Smooth muscle cell (in vitro differentiated cells): ENCODE measurements at regions not wholly inside any gene's neighbourhood (a gene's known extent, or its start where the extent isn't known, plus 50 kb on each side); places are given as distances from the start of the nearest gene placed in this dataset.

Source experiments
- DNase-seq: peaks from one replicate; lab custom pipeline; 2025; ENCODE audit not compliant: unreplicated experiment; lab: John Stamatoyannopoulos, UW
- H2AFZ ChIP-seq: fragments of 200-600 bp; sonication (generic); 2 replicates; pipeline ENCODE4 v1.6.0; 2016; ENCODE audit warnings: antibody characterized with exemption, low read depth, mild to moderate bottlenecking
- H3F3A ChIP-seq: fragments of 200-600 bp; sonication (generic); 2 replicates; pipeline ENCODE4 v1.6.0; 2017; ENCODE audit warnings: antibody characterized with exemption, low read depth
- H3K27ac ChIP-seq: fragments of 200-600 bp; sonication (generic); 2 replicates; pipeline ENCODE4 v1.5.1; 2016; ENCODE audit warnings: low read depth, mild to moderate bottlenecking
- H3K27me3 ChIP-seq: fragments of 200-600 bp; sonication (generic); 2 replicates; pipeline ENCODE4 v1.6.1; 2016; ENCODE audit warnings: low read depth, mild to moderate bottlenecking
- H3K36me3 ChIP-seq: fragments of 200-600 bp; sonication (generic); 2 replicates; pipeline ENCODE4 v1.5.1; 2016; ENCODE audit warnings: low read depth
- H3K4me1 ChIP-seq: fragments of 200-600 bp; sonication (generic); 2 replicates; pipeline ENCODE4 v1.5.1; 2016; ENCODE audit warnings: low read depth
- H3K4me2 ChIP-seq: fragments of 200-600 bp; sonication (generic); 2 replicates; pipeline ENCODE4 v1.6.0; 2016; ENCODE audit warnings: mild to moderate bottlenecking
- H3K4me3 ChIP-seq: fragments of 200-600 bp; sonication (generic); 2 replicates; pipeline ENCODE4 v1.5.1; 2016; ENCODE audit warnings: mild to moderate bottlenecking
- H3K79me2 ChIP-seq: fragments of 200-600 bp; sonication (generic); 2 replicates; pipeline ENCODE4 v1.6.0; 2016; ENCODE audit warnings: low read depth, mild to moderate bottlenecking
- H3K9ac ChIP-seq: fragments of 200-600 bp; sonication (generic); 2 replicates; pipeline ENCODE4 v1.6.0; 2016; ENCODE audit warnings: low read depth
- H3K9me3 ChIP-seq: fragments of 200-600 bp; sonication (generic); replicated peaks from 2 replicates; pipeline ENCODE4 v1.5.1; 2016; ENCODE audit warnings: low read depth
- H4K20me1 ChIP-seq: fragments of 200-600 bp; sonication (generic); 2 replicates; pipeline ENCODE4 v1.6.0; 2016; ENCODE audit warnings: low read depth
- WGBS: methylation state at CpG from one replicate; pipeline ENCODE4 v1.1.7; 2016; ENCODE audit warnings: low lambda C conversion rate; 5-methylcytosine and 5-hydroxymethylcytosine counted together
- TF ChIP-seq, protein P1 (sequence below): fragments of 200-600 bp; sonication (generic); IDR thresholded peaks from 2 replicates; pipeline ENCODE4 v1.5.1; 2017; ENCODE audit warnings: borderline replicate concordance, mild to moderate bottlenecking, antibody characterized with exemption; ENCODE audit not compliant: insufficient read depth, poor library complexity, severe bottlenecking

DNA sequence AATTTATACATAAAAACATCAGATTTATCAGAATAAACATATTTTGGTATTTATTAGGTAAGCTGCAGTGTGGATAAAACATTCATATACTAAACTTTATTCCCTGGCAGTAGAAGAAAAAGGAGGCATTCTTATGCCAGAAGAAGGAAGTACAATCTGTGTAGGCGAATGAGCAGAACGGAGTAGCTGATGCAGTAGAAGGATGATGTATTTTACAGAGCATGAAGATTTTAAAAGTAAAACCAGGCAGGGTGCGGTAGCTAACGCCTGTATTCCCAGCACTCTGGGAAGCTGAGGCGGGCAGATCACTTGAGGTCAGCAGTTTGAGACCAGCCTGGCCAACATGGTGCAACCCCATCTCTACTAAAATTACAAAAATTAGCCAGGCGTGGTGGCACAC is 294.9 kb upstream of the MKLN1 start:
- H3F3A ChIP-seq, result no peaks in the 10 kb centered on the region

DNA sequence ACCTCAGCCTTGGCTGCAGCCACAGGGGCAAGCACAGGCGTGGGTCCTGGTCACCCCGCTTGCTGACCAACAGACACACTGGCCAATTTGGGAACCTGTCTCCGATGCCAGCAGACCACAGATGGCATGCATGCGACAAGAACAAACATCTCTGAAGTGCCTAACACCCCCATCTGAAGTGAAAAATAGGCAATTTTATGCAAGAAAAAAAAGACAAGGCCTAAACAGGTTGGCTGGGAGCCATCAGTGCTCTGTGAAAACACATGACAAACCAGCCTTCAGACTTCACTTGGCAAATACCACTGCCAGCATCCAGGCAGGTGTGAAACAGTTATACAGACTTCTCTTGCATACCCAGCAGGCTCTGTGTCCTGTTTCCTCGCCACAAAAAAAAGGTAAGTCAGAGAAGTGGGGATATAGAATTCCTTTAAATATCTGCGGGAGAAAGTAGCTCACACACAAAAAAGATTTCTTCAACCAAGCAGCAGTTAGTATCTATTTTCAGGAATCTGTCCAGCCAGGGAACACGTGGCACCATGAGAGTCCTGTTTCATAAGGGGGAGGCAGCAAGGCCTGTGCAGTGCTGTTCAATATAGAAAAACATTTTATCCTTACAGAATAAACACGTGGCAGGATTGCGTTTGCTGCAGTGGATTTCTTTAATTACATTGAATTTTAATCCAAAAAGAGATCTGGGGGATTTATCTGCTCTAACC is 293.4 kb upstream of the MKLN1 start:
- Histone ChIP-seq H3K9ac (no peak overlapping the region), H3K36me3 (no peaks in the 10 kb centered on the region), H3K27ac (no peak overlapping the region), H3K4me1 (peaks cover 8% of the 10 kb centered on the region), H4K20me1 (no peaks in the 10 kb centered on the region), H3K4me3 (no peak overlapping the region), H3F3A (no peaks in the 10 kb centered on the region), H3K4me2 (no peak overlapping the region), H2AFZ (no peak overlapping the region), H3K27me3 (no peaks in the 10 kb centered on the region), H3K9me3 (no peaks in the 10 kb centered on the region), H3K79me2 (peaks cover 21% of the 10 kb centered on the region)
- TF ChIP-seq, protein P1, sequence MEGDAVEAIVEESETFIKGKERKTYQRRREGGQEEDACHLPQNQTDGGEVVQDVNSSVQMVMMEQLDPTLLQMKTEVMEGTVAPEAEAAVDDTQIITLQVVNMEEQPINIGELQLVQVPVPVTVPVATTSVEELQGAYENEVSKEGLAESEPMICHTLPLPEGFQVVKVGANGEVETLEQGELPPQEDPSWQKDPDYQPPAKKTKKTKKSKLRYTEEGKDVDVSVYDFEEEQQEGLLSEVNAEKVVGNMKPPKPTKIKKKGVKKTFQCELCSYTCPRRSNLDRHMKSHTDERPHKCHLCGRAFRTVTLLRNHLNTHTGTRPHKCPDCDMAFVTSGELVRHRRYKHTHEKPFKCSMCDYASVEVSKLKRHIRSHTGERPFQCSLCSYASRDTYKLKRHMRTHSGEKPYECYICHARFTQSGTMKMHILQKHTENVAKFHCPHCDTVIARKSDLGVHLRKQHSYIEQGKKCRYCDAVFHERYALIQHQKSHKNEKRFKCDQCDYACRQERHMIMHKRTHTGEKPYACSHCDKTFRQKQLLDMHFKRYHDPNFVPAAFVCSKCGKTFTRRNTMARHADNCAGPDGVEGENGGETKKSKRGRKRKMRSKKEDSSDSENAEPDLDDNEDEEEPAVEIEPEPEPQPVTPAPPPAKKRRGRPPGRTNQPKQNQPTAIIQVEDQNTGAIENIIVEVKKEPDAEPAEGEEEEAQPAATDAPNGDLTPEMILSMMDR, result no peak
- WGBS, result 96% methylated on average over 9 of the region's 9 CpGs
- no peak for DNase-seq

More for the DNA sequence above, 294.9 kb upstream of the MKLN1 start:
- no peak for DNase-seq
- Histone ChIP-seq H3K4me2 (no peak overlapping the region), H4K20me1 (no peaks in the 10 kb centered on the region), H3K36me3 (no peaks in the 10 kb centered on the region), H3K4me1 (no peaks in the 10 kb centered on the region), H3K27me3 (no peaks in the 10 kb centered on the region), H2AFZ (no peak overlapping the region), H3K9ac (no peak overlapping the region), H3K27ac (no peak overlapping the region), H3K79me2 (peaks cover 16% of the 10 kb centered on the region), H3K9me3 (no peaks in the 10 kb centered on the region), H3K4me3 (no peak overlapping the region)
- TF ChIP-seq, protein P1, result no peak
- 95% methylated on average over 6 of the region's 6 CpGs for WGBS

- Histone ChIP-seq H3K79me2 (peaks cover 21% of the 10 kb centered on the region), H4K20me1 (no peaks in the 10 kb centered on the region), H3K9ac (no peak overlapping the region), H3K27ac (no peak overlapping the region), H3K4me3 (no peak overlapping the region), H3K4me2 (no peak overlapping the region), H3K4me1 (peaks cover 17% of the 10 kb centered on the region), H3F3A (no peaks in the 10 kb centered on the region), H2AFZ (no peak overlapping the region), H3K27me3 (no peaks in the 10 kb centered on the region), H3K9me3 (no peaks in the 10 kb centered on the region), H3K36me3 (no peaks in the 10 kb centered on the region)
- 97% methylated on average over 8 of the region's 8 CpGs for WGBS
- TF ChIP-seq, protein P1, result no peak
- no peak for DNase-seq
These were observed 292.4 kb upstream of the MKLN1 start for GRCh38 chr7:131035088-131035770.
